Activated CD4-positive, alpha-beta T cell treated with anti-CD3 and anti-CD28 coated beads for 36 hours (primary cell): ENCODE measurements at regions not wholly inside any gene's neighbourhood (a gene's known extent, or its start where the extent isn't known, plus 50 kb on each side); places are given as distances from the start of the nearest gene placed in this dataset.

Experiments used
- ATAC-seq: fragments of 200-7000 bp; cut with Tn5 transposase; one replicate; pipeline ENCODE4 v1.10.0; 2021; ENCODE audit warnings: mild to moderate bottlenecking, moderate library complexity
- CTCF ChIA-PET: fragments of 350-600 bp; sonication (Branson Sonifier 250); formaldehyde crosslinking; loops from one replicate; lab custom pipeline; 2021; ENCODE audit warnings: antibody characterized with exemption; lab: Charles Lee
- POLR2A ChIA-PET: fragments of 350-600 bp; sonication (Branson Sonifier 250); formaldehyde crosslinking; loops from one replicate; lab custom pipeline; 2021; ENCODE audit warnings: antibody characterized with exemption, inconsistent platforms; lab: Charles Lee
- DNase-seq: peaks from one replicate; pipeline ENCODE4 v3.0.0-alpha.2; 2020
- H3K27ac Mint-ChIP-seq: one replicate; pipeline ENCODE4 v1.8.0; 2021; ENCODE audit warnings: mixed read lengths
- H3K27me3 Mint-ChIP-seq: one replicate; pipeline ENCODE4 v1.8.0; 2021; ENCODE audit warnings: mixed read lengths
- H3K36me3 Mint-ChIP-seq: one replicate; pipeline ENCODE4 v1.8.0; 2021; ENCODE audit warnings: low read depth, mixed read lengths
- H3K4me1 Mint-ChIP-seq: one replicate; pipeline ENCODE4 v1.8.0; 2021; ENCODE audit warnings: mixed read lengths
- H3K4me3 Mint-ChIP-seq: one replicate; pipeline ENCODE4 v1.8.0; 2021; ENCODE audit warnings: mild to moderate bottlenecking, moderate library complexity, mixed read lengths
- H3K9me3 Mint-ChIP-seq: one replicate; pipeline ENCODE4 v1.8.0; 2021; ENCODE audit warnings: low read depth, mixed read lengths
- intact Hi-C, 2 experiments: fragments of 100-400 bp; cut with DNase I in 1 of 2; cut with micrococcal nuclease in 1 of 2; formaldehyde crosslinking; loops; one replicate each; pipeline versions ENCODE4 v1.14.2 to v1.15.1; 2022 to 2024; cut with DNase I, micrococcal nuclease

- Mint-ChIP-seq H3K9me3 (no peaks in the 10 kb centered on the region), H3K36me3 (peaks cover 23% of the 10 kb centered on the region), H3K27ac (no peak overlapping the region), H3K4me1 (no peaks in the 10 kb centered on the region), H3K4me3 (no peak overlapping the region), H3K27me3 (no peaks in the 10 kb centered on the region)
- DNase-seq (no peak), ATAC-seq (no peak)
- ChIA-PET POLR2A (interaction anchor here (0.7 kb wide), 1 partner anchor 102 kb away, joined by 3 read pairs; no protein-coding TSS in a partner anchor), CTCF (interaction anchor here (0.6 to 1.3 kb wide), 4 partner anchors 11 to 471 kb away, joined by 3 to 4 read pairs (median 4); no protein-coding TSS in a partner anchor)
- intact Hi-C loops: no loop called here
Measured at GRCh38 chr17:77502626-77503292, 362.0 kb downstream of the SEC14L1 start.

- H3K27me3 Mint-ChIP-seq: no peaks in the 10 kb centered on the region
- CTCF ChIA-PET: interaction anchor here (0.6 to 1.3 kb wide), 4 partner anchors 10 to 470 kb away, joined by 3 to 4 read pairs (median 4); no protein-coding TSS in a partner anchor
- H3K9me3 Mint-ChIP-seq: no peaks in the 10 kb centered on the region
- POLR2A ChIA-PET: no interaction called here
- H3K36me3 Mint-ChIP-seq: peaks cover 23% of the 10 kb centered on the region
- H3K27ac Mint-ChIP-seq: no peak overlapping the region
- DNase-seq: no peak
- intact Hi-C loops: no loop called here
- no peak overlapping the region for H3K4me3 Mint-ChIP-seq
- no peaks in the 10 kb centered on the region for H3K4me1 Mint-ChIP-seq
- no peak for ATAC-seq
Measured at GRCh38 chr17:77503293-77503655, 362.5 kb downstream of the SEC14L1 start.

GRCh38 chr17:77503916-77504651 is 363.3 kb downstream of the SEC14L1 start:
- no peak for DNase-seq

GRCh38 chr17:77504652-77505155 is 363.9 kb downstream of the SEC14L1 start:
- Mint-ChIP-seq H3K4me1 (no peaks in the 10 kb centered on the region), H3K36me3 (peaks cover 18% of the 10 kb centered on the region), H3K27me3 (no peaks in the 10 kb centered on the region), H3K4me3 (no peak overlapping the region), H3K9me3 (no peaks in the 10 kb centered on the region), H3K27ac (no peak overlapping the region)
- intact Hi-C loops: no loop called here
- ATAC-seq (no peak), DNase-seq (no peak)
- ChIA-PET CTCF (interaction anchor here (0.6 to 1.3 kb wide), 6 partner anchors 10 to 75 kb away, joined by 3 to 5 read pairs (median 3); no protein-coding TSS in a partner anchor), POLR2A (no interaction called here)

More at GRCh38 chr17:77503916-77504651, 363.3 kb downstream of the SEC14L1 start:
- no peak overlapping the region for H3K27ac Mint-ChIP-seq
- no peaks in the 10 kb centered on the region for H3K4me1 Mint-ChIP-seq
- no peak overlapping the region for H3K4me3 Mint-ChIP-seq
- H3K9me3 Mint-ChIP-seq: no peaks in the 10 kb centered on the region
- intact Hi-C loops: no loop called here
- ChIA-PET POLR2A (no interaction called here), CTCF (interaction anchor here (0.8 to 1.3 kb wide), 2 partner anchors 47 to 470 kb away, joined by 3 to 4 read pairs; no protein-coding TSS in a partner anchor)
- peaks cover 23% of the 10 kb centered on the region for H3K36me3 Mint-ChIP-seq
- no peak for ATAC-seq
- H3K27me3 Mint-ChIP-seq: no peaks in the 10 kb centered on the region

GRCh38 chr17:77505181-77505639 is 364.4 kb downstream of the SEC14L1 start:
- intact Hi-C loops: no loop called here
- CTCF ChIA-PET: interaction anchor here (0.6 to 1.3 kb wide), 5 partner anchors 11 to 76 kb away, joined by 3 to 5 read pairs (median 3); no protein-coding TSS in a partner anchor
- H3K36me3 Mint-ChIP-seq: peaks cover 14% of the 10 kb centered on the region
- H3K4me3 Mint-ChIP-seq: no peak overlapping the region
- ATAC-seq (no peak), DNase-seq (no peak)
- POLR2A ChIA-PET: no interaction called here
- no peaks in the 10 kb centered on the region for H3K9me3 Mint-ChIP-seq
- no peaks in the 10 kb centered on the region for H3K4me1 Mint-ChIP-seq
- H3K27me3 Mint-ChIP-seq: no peaks in the 10 kb centered on the region
- H3K27ac Mint-ChIP-seq: no peak overlapping the region

- Mint-ChIP-seq H3K36me3 (peaks cover 11% of the 10 kb centered on the region), H3K4me3 (no peak overlapping the region), H3K9me3 (peaks cover 2% of the 10 kb centered on the region), H3K4me1 (no peaks in the 10 kb centered on the region), H3K27ac (no peak overlapping the region), H3K27me3 (no peaks in the 10 kb centered on the region)
- POLR2A ChIA-PET: interaction anchor here (0.7 kb wide), 1 partner anchor 143 kb away, joined by 3 read pairs; no protein-coding TSS in a partner anchor
- intact Hi-C loops: no loop called here
- CTCF ChIA-PET: interaction anchor here (0.6 kb wide), 1 partner anchor 12 kb away, joined by 4 read pairs; no protein-coding TSS in a partner anchor
- DNase-seq (no peak), ATAC-seq (no peak)
Measured at GRCh38 chr17:77506371-77506991, 365.7 kb downstream of the SEC14L1 start.

GRCh38 chr17:77507111-77507885 is 366.5 kb downstream of the SEC14L1 start:
- Mint-ChIP-seq H3K4me1 (no peaks in the 10 kb centered on the region), H3K27ac (no peak overlapping the region), H3K27me3 (no peaks in the 10 kb centered on the region), H3K4me3 (no peak overlapping the region), H3K36me3 (peaks cover 11% of the 10 kb centered on the region), H3K9me3 (peaks cover 6% of the 10 kb centered on the region)
- ATAC-seq (no peak), DNase-seq (no peak)
- intact Hi-C loops: no loop called here
- ChIA-PET POLR2A (interaction anchor here (0.7 kb wide), 2 partner anchors 144 to 618 kb away, joined by 3 read pairs; no protein-coding TSS in a partner anchor), CTCF (no interaction called here)

- no peaks in the 10 kb centered on the region for H3K27me3 Mint-ChIP-seq
- intact Hi-C loops: no loop called here
- H3K4me1 Mint-ChIP-seq: no peaks in the 10 kb centered on the region
- H3K4me3 Mint-ChIP-seq: no peak overlapping the region
- peaks cover 8% of the 10 kb centered on the region for H3K36me3 Mint-ChIP-seq
- peaks cover 6% of the 10 kb centered on the region for H3K9me3 Mint-ChIP-seq
- no peak for ATAC-seq
- H3K27ac Mint-ChIP-seq: no peak overlapping the region
- ChIA-PET CTCF (interaction anchor here (0.6 to 1.0 kb wide), 2 partner anchors 9 to 132 kb away, joined by 3 read pairs; no protein-coding TSS in a partner anchor), POLR2A (no interaction called here)
- DNase-seq: no peak
Measured at GRCh38 chr17:77508047-77508715, 367.4 kb downstream of the SEC14L1 start.

- H3K27me3 Mint-ChIP-seq: no peaks in the 10 kb centered on the region
- H3K27ac Mint-ChIP-seq: no peak overlapping the region
- CTCF ChIA-PET: no interaction called here
- no peaks in the 10 kb centered on the region for H3K4me1 Mint-ChIP-seq
- POLR2A ChIA-PET: no interaction called here
- no peak for ATAC-seq
- intact Hi-C loops: no loop called here
- peaks cover 8% of the 10 kb centered on the region for H3K36me3 Mint-ChIP-seq
- H3K4me3 Mint-ChIP-seq: no peak overlapping the region
- peaks cover 6% of the 10 kb centered on the region for H3K9me3 Mint-ChIP-seq
- DNase-seq: no peak
Measured at GRCh38 chr17:77509089-77509488, 368.3 kb downstream of the SEC14L1 start.

- H3K4me1 Mint-ChIP-seq: no peaks in the 10 kb centered on the region
- ATAC-seq: no peak
- H3K27me3 Mint-ChIP-seq: no peaks in the 10 kb centered on the region
- intact Hi-C loops: no loop called here
- ChIA-PET CTCF (no interaction called here), POLR2A (no interaction called here)
- peaks cover 6% of the 10 kb centered on the region for H3K9me3 Mint-ChIP-seq
- no peak for DNase-seq
- no peak overlapping the region for H3K4me3 Mint-ChIP-seq
- H3K36me3 Mint-ChIP-seq: peaks cover 8% of the 10 kb centered on the region
- no peak overlapping the region for H3K27ac Mint-ChIP-seq
Measured at GRCh38 chr17:77509599-77509998, 368.8 kb downstream of the SEC14L1 start.
